ENCODE measurements at regions not wholly inside any gene's neighbourhood (a gene's known extent, or its start where the extent isn't known, plus 50 kb on each side); places are given as distances from the start of the nearest gene placed in this dataset.
"Not testable (repeated sequence)": the region's sequence is repeated elsewhere in the genome, so short reads cannot be mapped to it uniquely, and the experiment has no call there.

DNA sequence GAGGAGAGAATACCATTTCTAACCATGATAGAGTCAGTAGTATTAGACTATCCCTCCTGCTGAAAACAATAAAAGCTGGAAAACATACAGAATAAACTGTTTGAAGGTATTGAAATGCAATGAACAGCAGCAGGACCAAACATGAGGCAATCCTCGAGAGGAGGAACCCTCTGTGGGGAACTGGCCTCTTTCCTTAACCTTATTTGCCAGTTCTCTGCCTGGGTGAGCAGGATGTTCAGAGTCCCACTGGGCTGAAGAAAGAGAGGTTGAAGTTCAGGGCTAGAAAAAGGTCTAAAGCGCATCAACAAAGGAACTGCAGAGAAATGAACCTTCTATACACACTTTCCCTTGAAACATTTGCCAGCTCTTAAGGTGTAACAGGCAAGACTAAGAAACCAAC, 79.8 kb upstream of the FHL2 start:
- no peaks in the 10 kb centered on the region for H3K36me3 Mint-ChIP-seq (ENCODE audit: low read depth)
- DNase-seq (ENCODE audit: low read depth, low spot score) = no peak
- H3K9me3 Mint-ChIP-seq = no peaks in the 10 kb centered on the region
- H3K27me3 Mint-ChIP-seq (ENCODE audit: low read depth) = no peaks in the 10 kb centered on the region
- peaks cover 13% of the 10 kb centered on the region for H3K4me1 Mint-ChIP-seq
- H3K27ac Mint-ChIP-seq (ENCODE audit: unreplicated experiment) = no peak overlapping the region
- TF ChIP-seq, protein P1, sequence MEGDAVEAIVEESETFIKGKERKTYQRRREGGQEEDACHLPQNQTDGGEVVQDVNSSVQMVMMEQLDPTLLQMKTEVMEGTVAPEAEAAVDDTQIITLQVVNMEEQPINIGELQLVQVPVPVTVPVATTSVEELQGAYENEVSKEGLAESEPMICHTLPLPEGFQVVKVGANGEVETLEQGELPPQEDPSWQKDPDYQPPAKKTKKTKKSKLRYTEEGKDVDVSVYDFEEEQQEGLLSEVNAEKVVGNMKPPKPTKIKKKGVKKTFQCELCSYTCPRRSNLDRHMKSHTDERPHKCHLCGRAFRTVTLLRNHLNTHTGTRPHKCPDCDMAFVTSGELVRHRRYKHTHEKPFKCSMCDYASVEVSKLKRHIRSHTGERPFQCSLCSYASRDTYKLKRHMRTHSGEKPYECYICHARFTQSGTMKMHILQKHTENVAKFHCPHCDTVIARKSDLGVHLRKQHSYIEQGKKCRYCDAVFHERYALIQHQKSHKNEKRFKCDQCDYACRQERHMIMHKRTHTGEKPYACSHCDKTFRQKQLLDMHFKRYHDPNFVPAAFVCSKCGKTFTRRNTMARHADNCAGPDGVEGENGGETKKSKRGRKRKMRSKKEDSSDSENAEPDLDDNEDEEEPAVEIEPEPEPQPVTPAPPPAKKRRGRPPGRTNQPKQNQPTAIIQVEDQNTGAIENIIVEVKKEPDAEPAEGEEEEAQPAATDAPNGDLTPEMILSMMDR (conservative IDR thresholded peaks at IDR 0.05) = no peak
- H3K4me3 Mint-ChIP-seq = no peak overlapping the region

DNA sequence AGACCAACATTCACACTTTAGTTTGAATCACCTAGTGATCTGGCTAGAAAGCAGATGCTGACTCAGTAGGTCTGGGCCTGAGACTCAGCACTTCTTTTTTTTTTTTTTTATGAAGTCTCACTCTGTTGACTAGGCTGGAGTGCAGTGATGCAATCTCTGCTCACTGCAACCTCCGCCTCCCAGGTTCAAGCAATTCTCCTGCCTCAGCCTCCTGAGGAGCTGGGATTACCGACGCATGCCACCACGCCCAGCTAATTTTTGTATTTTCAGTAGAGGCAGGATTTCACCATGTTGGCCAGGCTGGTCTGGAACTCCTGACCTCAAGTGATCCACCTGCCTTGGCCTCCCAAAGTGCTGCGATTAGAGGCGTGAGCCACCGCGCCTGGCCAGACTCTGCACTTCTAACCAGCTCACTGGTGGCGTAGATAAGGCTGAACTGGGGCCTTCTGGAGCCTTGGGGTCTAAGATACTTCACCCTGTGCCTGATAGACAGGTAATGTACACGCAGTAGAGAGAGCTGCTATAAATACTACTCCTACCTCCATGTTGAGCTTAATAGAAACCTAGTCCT, 78.3 kb upstream of the FHL2 start:
- H3K4me1 Mint-ChIP-seq = peaks cover 13% of the 10 kb centered on the region
- not testable (repeated sequence) for H3K27ac Mint-ChIP-seq (ENCODE audit: unreplicated experiment); H3K4me3 Mint-ChIP-seq; DNase-seq (ENCODE audit: low read depth, low spot score); H3K36me3 Mint-ChIP-seq (ENCODE audit: low read depth); H3K9me3 Mint-ChIP-seq; H3K27me3 Mint-ChIP-seq (ENCODE audit: low read depth)

DNA sequence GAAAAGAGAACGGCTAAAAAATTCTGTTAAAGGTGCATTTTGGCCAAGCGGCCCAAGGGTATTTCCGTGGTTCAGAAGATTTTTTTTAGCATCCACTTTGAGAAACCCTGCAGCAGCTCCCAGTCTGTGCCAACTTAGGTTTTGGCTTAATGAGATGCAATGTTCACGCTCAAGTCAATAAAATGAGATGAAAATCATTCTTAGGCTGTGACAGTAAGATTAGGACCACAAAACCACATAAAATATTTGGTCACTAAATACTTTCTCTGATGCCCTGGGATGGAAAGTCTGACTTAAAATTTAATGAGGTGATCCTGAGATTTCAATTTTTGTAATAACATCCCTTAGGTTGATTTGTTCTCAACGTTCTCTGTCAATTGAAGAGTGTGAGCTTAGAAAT, 74.2 kb upstream of the FHL2 start:
- DNase-seq (ENCODE audit: low read depth, low spot score) = no peak
- H3K4me1 Mint-ChIP-seq = peaks cover 5% of the 10 kb centered on the region
- no peaks in the 10 kb centered on the region for H3K27me3 Mint-ChIP-seq (ENCODE audit: low read depth)
- no peak overlapping the region for H3K27ac Mint-ChIP-seq (ENCODE audit: unreplicated experiment)
- no peak overlapping the region for H3K4me3 Mint-ChIP-seq
- TF ChIP-seq, protein P1 (conservative IDR thresholded peaks at IDR 0.05) = no peak
- H3K9me3 Mint-ChIP-seq = no peaks in the 10 kb centered on the region
- no peaks in the 10 kb centered on the region for H3K36me3 Mint-ChIP-seq (ENCODE audit: low read depth)

DNA sequence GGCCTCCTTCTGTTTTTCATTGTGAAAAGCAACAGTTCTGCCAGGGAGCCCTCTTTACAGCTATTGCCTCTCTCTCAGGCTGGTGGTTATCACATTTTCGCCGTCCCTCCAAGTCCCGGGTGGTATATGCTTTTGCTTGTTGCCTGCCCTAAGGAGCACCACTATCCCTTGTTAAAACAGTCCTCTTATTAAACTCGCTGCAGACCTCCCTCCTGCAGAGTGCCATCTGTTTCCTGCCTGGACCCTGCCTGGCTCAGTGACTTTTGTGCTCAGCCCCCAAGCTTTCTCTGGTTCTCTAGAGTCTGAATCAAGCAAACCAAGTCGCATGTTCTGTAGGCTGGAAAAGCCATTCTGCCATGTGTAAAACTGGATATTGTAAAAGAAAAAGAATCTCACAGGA, 72.1 kb upstream of the FHL2 start:
- H3K27ac Mint-ChIP-seq (ENCODE audit: unreplicated experiment) = no peak overlapping the region
- TF ChIP-seq, protein P1 (conservative IDR thresholded peaks at IDR 0.05) = no peak
- H3K27me3 Mint-ChIP-seq (ENCODE audit: low read depth) = no peaks in the 10 kb centered on the region
- no peaks in the 10 kb centered on the region for H3K36me3 Mint-ChIP-seq (ENCODE audit: low read depth)
- H3K4me1 Mint-ChIP-seq = peaks cover 5% of the 10 kb centered on the region
- no peak for DNase-seq (ENCODE audit: low read depth, low spot score)
- no peak overlapping the region for H3K4me3 Mint-ChIP-seq
- no peaks in the 10 kb centered on the region for H3K9me3 Mint-ChIP-seq

DNA sequence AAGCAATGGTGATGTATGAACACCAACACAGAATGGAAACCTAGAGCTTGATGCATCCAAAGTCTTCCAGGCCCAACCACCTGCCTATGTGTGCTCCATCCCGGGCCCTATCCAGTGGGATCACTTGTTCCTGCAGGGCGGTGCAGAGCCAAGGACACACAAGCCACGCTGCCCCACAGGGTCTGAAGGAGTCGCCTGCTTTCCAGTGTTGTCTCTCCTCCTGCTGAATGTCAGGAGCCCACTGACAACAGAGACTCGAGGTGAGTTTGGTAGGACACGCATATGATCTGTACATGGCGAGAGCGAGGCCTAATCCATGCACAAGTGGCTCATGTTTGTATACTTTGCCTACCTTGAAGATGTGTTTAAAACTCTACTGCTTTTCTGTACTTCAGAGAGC, 70.9 kb upstream of the FHL2 start:
- Mint-ChIP-seq H3K9me3 (no peaks in the 10 kb centered on the region), H3K27me3 (ENCODE audit: low read depth) (no peaks in the 10 kb centered on the region), H3K36me3 (ENCODE audit: low read depth) (no peaks in the 10 kb centered on the region), H3K4me3 (no peak overlapping the region), H3K4me1 (peaks cover 5% of the 10 kb centered on the region), H3K27ac (ENCODE audit: unreplicated experiment) (no peak overlapping the region)
- TF ChIP-seq, protein P1 (conservative IDR thresholded peaks at IDR 0.05) = no peak
- DNase-seq (ENCODE audit: low read depth, low spot score) = no peak

DNA sequence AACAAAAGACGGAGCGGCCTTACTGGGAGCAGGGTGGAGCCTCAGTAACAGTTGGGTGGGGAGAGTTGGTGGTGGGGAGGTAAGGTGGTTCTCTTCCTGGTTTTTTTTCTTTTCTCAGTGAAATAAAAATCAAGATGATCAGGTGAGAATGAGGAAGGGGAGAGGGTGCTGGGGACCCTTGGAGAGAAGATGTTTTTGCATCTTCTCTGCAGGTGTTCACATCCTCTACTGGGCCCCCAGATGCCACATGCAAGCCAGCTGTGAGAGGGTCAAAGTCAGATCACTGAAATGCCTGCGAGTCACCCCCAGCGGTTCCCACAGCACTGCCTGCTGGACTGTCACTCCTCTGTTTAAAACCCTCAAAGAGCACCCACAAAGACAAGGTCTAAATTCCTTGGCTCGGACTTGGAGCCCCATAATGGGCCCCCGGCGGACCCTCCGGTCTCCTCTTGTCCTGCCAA, 69.8 kb upstream of the FHL2 start:
- DNase-seq (ENCODE audit: low read depth, low spot score) = no peak

More for the DNA sequence above, 69.8 kb upstream of the FHL2 start:
- Mint-ChIP-seq H3K4me1 (peaks cover 5% of the 10 kb centered on the region), H3K27ac (ENCODE audit: unreplicated experiment) (no peak overlapping the region), H3K36me3 (ENCODE audit: low read depth) (no peaks in the 10 kb centered on the region), H3K27me3 (ENCODE audit: low read depth) (no peaks in the 10 kb centered on the region), H3K9me3 (no peaks in the 10 kb centered on the region), H3K4me3 (no peak overlapping the region)
- TF ChIP-seq, protein P1 (conservative IDR thresholded peaks at IDR 0.05) = no peak
